HL-60 (cell line): ENCODE measurements at regions not wholly inside any gene's neighbourhood (a gene's known extent, or its start where the extent isn't known, plus 50 kb on each side); places are given as distances from the start of the nearest gene placed in this dataset.

Source experiments
- DNase-seq, 2 experiments: peaks; one replicate each; pipeline ENCODE4 v3.0.0-alpha.2; 2010 to 2020; ENCODE audit warnings: low read depth in 1 of 2, low spot score in 1 of 2
- H3K27ac ChIP-seq: fragments of 250-450 bp; sonication (Bioruptor Pico); replicated peaks from 2 replicates; pipeline ENCODE4 v1.5.1; 2020; ENCODE audit warnings: mild to moderate bottlenecking, moderate library complexity
- H3K27me3 ChIP-seq: fragments of 250-450 bp; sonication (Bioruptor Pico); 2 replicates; pipeline ENCODE4 v1.5.1; 2021; ENCODE audit warnings: mild to moderate bottlenecking, moderate library complexity; ENCODE audit not compliant: insufficient read depth, poor library complexity, severe bottlenecking
- H3K4me3 ChIP-seq: replicated peaks from 2 replicates; pipeline ENCODE4 v1.5.1; 2011; ENCODE audit warnings: mild to moderate bottlenecking, control low read depth, low read length; ENCODE audit not compliant: insufficient read depth
- GABPA ChIP-seq: IDR thresholded peaks from 2 replicates; pipeline ENCODE4 v1.6.1; 2012; ENCODE audit warnings: low read depth
- POLR2AphosphoS5 ChIP-seq: IDR thresholded peaks from 2 replicates; pipeline ENCODE4 v1.6.1; 2012; ENCODE audit warnings: low read depth
- SPI1 ChIP-seq: IDR thresholded peaks from 2 replicates; pipeline ENCODE4 v1.6.1; 2012; ENCODE audit warnings: low read depth, mild to moderate bottlenecking, borderline replicate concordance
- TF ChIP-seq, protein P1 (sequence below): IDR thresholded peaks from one replicate; pipeline ENCODE4 v1.5.1; 2011; ENCODE audit warnings: low read length, control low read depth, inconsistent platforms; ENCODE audit not compliant: insufficient read depth
- TF ChIP-seq, protein P2 (sequence below): IDR thresholded peaks from 2 replicates; pipeline ENCODE4 v1.6.1; 2012; ENCODE audit warnings: low read depth; ENCODE audit not compliant: insufficient replicate concordance

- TF ChIP-seq, protein P1, sequence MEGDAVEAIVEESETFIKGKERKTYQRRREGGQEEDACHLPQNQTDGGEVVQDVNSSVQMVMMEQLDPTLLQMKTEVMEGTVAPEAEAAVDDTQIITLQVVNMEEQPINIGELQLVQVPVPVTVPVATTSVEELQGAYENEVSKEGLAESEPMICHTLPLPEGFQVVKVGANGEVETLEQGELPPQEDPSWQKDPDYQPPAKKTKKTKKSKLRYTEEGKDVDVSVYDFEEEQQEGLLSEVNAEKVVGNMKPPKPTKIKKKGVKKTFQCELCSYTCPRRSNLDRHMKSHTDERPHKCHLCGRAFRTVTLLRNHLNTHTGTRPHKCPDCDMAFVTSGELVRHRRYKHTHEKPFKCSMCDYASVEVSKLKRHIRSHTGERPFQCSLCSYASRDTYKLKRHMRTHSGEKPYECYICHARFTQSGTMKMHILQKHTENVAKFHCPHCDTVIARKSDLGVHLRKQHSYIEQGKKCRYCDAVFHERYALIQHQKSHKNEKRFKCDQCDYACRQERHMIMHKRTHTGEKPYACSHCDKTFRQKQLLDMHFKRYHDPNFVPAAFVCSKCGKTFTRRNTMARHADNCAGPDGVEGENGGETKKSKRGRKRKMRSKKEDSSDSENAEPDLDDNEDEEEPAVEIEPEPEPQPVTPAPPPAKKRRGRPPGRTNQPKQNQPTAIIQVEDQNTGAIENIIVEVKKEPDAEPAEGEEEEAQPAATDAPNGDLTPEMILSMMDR, result no peak
- TF ChIP-seq SPI1, result no peak
- TF ChIP-seq, protein P2, sequence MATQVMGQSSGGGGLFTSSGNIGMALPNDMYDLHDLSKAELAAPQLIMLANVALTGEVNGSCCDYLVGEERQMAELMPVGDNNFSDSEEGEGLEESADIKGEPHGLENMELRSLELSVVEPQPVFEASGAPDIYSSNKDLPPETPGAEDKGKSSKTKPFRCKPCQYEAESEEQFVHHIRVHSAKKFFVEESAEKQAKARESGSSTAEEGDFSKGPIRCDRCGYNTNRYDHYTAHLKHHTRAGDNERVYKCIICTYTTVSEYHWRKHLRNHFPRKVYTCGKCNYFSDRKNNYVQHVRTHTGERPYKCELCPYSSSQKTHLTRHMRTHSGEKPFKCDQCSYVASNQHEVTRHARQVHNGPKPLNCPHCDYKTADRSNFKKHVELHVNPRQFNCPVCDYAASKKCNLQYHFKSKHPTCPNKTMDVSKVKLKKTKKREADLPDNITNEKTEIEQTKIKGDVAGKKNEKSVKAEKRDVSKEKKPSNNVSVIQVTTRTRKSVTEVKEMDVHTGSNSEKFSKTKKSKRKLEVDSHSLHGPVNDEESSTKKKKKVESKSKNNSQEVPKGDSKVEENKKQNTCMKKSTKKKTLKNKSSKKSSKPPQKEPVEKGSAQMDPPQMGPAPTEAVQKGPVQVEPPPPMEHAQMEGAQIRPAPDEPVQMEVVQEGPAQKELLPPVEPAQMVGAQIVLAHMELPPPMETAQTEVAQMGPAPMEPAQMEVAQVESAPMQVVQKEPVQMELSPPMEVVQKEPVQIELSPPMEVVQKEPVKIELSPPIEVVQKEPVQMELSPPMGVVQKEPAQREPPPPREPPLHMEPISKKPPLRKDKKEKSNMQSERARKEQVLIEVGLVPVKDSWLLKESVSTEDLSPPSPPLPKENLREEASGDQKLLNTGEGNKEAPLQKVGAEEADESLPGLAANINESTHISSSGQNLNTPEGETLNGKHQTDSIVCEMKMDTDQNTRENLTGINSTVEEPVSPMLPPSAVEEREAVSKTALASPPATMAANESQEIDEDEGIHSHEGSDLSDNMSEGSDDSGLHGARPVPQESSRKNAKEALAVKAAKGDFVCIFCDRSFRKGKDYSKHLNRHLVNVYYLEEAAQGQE, result no peak
- TF ChIP-seq GABPA, result no peak
Measured at GRCh38 chr18:40035966-40036365, 1919.1 kb upstream of the PIK3C3 start.

DNA sequence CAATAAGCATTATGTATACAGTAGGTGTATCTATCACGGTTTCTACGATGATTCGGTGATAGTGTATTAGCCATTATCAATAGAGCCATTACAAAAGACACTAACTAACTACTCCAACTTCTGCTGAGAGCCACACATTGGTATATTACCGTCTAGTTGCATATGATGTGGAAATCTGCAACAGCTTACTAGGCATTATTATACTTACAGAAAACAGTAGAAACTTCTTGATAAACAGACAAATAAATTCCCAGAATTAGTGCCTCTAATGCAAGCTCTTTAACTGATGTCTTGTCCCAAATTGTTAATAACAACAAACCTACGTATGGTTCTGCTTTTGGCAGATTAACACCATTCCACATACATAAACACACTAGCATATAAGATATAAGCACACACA lies 1923.0 kb upstream of the PIK3C3 start:
- no peak overlapping the region for H3K4me3 ChIP-seq
- TF ChIP-seq, protein P2, result no peak
- TF ChIP-seq SPI1 (no peak), POLR2AphosphoS5 (no peak), GABPA (no peak)
- TF ChIP-seq, protein P1, result no peak
- H3K27ac ChIP-seq, result no peak overlapping the region
- no peak for DNase-seq
- no peaks in the 10 kb centered on the region for H3K27me3 ChIP-seq

More at GRCh38 chr18:40035966-40036365, 1919.1 kb upstream of the PIK3C3 start:
- Histone ChIP-seq H3K27me3 (no peaks in the 10 kb centered on the region), H3K4me3 (no peak overlapping the region), H3K27ac (no peak overlapping the region)
- DNase-seq, result no peak

DNA sequence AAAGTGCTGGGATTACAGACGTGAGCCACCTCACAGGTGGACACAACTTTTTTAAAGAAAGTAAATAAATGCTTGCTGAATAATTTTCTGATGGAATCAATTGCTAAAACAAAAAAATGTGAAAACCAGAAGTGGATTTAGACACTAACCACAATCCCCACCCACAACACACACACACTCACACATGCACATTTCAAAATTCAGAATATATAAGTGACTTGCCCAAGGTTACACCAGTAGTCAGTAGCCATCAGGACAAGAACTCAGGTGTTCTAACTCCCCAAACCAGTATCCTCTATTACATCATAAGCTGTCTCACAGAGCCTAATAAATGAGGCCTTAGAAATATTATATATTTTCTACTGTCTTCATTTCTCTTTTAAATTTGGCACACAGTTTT lies 1923.6 kb upstream of the PIK3C3 start:
- TF ChIP-seq, protein P1, result no peak
- TF ChIP-seq POLR2AphosphoS5 (no peak), SPI1 (no peak), GABPA (no peak)
- TF ChIP-seq, protein P2, result no peak
- no peak overlapping the region for H3K4me3 ChIP-seq
- H3K27me3 ChIP-seq, result no peaks in the 10 kb centered on the region
- DNase-seq, result no peak
- H3K27ac ChIP-seq, result no peak overlapping the region
